Hepatic stellate cell (primary cell): ENCODE measurements at regions not wholly inside any gene's neighbourhood (a gene's known extent, or its start where the extent isn't known, plus 50 kb on each side); places are given as distances from the start of the nearest gene placed in this dataset.
A peak's percentile ranks its signal among the peaks of the same experiment; 100 is the strongest.

ENCODE experiments used
- DNase-seq: peaks from one replicate; pipeline ENCODE4 v3.0.0; 2011; ENCODE audit warnings: low spot score

GRCh38 chr10:14391342-14391741, 60.6 kb upstream of the FRMD4A start:
- DNase-seq: no peak

- DNase-seq: no peak
Measured at GRCh38 chr10:14389981-14390590, 59.4 kb upstream of the FRMD4A start.

DNA sequence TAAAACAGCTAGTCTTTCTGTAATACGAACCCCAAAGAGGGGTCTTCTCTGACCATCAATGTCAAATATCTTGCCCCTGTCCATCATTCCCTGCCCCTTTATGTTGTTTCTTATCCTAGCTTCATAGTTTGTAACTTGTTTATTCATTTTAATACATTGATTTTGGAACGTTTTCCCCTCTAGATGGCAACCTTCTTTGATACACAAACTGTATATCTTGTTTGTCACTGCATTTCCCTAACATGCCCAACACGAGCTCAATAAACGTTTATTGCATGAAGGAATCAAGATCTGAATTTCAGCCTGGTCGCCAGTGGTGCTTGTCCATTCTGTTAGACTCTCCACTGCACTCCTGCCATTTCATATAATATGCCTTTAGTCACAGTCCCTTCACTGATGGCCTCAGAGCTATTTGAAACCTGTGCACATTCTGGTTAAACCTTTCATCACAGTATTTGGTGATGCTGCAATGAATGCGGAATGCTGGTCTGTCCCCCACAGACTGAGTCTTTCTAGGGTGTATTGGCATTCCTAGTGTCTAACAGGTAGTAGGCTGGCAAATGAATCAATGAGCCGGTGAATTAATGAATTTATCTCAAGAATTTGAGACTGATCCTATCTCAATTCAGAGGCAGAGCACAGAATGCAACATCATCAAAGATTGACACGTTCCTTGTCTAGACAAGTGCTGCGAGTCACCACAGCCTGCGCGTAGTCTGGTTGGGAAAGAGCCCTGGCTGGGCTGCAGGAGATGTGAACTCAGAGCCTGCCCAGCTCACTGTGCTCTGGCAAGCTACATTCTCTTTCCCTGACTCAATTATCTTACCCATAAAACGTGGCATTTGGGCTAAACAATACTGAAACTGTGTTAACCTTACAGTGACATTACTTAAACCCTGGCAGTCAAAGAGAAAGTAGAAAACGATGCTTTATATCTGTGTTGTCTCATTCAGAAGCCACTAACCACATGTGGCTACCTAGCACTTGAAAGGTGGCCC, 55.2 kb upstream of the FRMD4A start:
- DNase-seq: peak; percentile 29

DNA sequence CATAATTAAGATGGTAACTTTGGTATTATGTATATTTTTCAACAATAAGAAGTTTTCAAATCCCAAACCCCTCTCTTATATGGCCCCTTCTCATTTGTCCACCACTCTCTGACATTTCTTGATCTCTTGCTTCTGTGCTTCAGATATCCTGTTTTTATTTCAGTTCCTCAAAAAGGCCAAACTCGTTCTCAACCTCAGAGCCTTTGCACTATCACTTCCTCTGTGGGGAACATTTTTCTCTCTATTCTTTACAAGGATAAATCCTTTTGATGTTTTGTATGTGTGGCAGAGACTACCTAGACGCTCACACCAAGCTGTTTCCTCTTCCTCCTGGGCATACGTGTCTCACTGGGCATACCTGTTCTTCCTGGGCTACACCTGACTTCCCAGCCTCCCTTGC, 54.2 kb upstream of the FRMD4A start:
- DNase-seq: no peak

DNA sequence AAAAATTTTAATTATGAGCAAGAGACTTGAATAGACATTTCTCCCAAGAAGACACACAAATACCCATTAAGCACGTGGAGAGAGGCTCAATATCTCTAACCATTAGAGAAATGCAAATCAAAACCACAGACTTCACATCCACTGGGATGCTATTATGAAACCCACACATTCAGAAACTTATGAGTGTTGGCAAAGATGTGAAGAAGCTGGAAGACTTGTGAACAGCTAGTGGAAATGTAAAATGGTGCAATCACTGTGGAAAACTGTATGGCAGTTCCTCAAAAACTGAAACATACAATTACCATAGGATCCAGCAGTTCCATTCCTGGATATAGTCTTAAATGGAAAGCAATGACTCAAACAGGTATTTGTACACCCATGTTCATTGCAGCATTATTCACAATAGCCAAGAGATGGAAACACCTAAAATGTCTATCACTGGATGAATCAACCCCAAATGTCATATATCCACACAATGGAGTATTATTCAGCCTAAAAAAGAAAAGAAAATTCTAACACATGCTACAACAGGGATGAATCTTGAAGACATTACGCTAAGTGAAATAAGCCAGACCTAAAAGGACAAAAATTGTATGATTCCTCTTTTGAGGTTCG, 53.5 kb upstream of the FRMD4A start:
- DNase-seq: no peak

DNA sequence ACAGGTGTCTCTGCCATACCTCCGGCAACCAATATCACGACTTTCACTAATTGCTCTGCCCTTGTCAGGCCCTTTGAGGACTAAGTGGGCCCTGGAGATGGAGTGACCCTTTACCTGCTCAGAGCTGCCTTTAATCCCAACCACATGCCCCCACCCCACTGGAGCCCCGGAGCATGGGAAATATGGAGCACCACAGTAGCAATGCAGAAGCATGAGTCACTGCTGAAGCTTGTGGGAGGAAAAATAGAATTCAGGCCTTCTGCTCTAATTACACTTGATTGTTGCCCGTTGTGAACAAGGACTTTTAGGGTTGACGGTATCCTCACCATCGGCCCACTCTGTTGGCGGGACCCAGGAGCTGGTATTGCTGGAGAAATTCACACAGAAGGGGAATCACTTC, 52.5 kb upstream of the FRMD4A start:
- DNase-seq: no peak

DNA sequence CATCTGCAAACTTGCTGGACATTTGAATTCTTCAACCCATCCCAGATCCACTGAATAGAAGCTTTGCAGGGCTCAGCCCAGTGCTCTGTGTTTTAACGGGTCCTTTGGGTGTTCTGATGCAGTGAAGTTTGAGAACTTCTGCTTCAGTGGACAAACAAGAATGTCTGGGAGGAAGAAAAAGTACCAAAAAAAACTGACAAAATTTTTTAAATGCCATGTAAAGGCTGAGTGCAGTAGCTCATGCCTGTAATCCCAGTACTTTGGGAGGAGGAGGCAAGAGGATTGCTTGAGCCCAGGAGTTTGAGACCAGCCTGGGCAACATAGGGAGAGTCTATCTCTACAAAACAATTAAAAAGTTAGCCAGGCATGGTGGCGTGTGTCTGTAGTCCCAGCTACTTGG, 51.8 kb upstream of the FRMD4A start:
- no peak for DNase-seq

DNA sequence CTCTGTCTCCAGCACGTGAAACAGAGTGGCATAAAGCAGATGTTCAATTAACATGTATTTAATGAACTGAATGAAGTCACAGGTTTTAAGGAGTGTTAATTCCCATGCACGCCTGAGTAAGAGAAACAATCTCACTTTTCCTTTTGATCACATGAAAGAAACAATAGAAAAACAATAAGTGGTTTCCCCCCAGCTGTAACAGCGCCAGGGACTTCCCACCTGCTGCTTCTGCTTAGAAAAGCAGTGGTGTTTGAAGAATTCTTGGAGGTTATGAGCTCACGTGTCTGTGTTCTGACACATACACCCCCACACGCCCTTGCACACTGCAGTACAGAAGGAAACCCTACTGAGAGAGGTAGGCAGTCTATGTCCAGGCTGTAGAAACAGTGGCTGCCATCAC, 51.3 kb upstream of the FRMD4A start:
- no peak for DNase-seq

- no peak for DNase-seq
Measured at GRCh38 chr10:14381475-14381874, 50.8 kb upstream of the FRMD4A start.

DNA sequence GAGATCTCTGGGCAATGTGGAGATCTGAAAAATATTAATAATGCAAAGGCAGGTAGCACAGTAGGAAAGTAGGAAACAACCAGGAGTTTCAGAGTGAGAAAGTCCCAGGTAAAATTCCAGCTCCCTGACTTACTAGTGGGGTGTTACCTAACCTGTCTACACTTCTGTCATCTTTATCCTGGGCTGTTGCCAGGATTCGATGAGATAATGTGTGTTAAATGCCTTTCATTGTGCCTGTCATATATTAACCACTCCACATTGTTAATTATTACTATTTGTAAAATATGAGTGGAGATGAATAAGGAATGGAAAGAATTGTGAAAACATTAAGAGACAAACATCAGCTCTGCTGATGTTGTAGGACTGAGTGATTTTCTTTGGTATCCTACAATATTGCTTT, 50.0 kb upstream of the FRMD4A start:
- DNase-seq: no peak
